GM10266 (cell line): ENCODE measurements at regions not wholly inside any gene's neighbourhood (a gene's known extent, or its start where the extent isn't known, plus 50 kb on each side); places are given as distances from the start of the nearest gene placed in this dataset.

Experiments used
- DNase-seq: peaks from one replicate; pipeline ENCODE4 v3.0.0; 2012; ENCODE audit errors: extremely low spot score
- CTCF ChIP-seq: IDR thresholded peaks from 2 replicates; pipeline ENCODE4 v1.5.1; 2012; ENCODE audit warnings: mild to moderate bottlenecking, low read depth; ENCODE audit not compliant: control insufficient read depth, insufficient read depth; ENCODE audit errors: missing control alignments

- TF ChIP-seq CTCF = no peak
- DNase-seq = no peak
Measured at GRCh38 chrX:155767051-155767875, 113.9 kb upstream of the VAMP7 start.

GRCh38 chrX:155766321-155766720 is 114.8 kb upstream of the VAMP7 start:
- TF ChIP-seq CTCF = no peak
- DNase-seq = no peak

GRCh38 chrX:155761185-155761584 is 120.0 kb upstream of the VAMP7 start:
- TF ChIP-seq CTCF = no peak
- no peak for DNase-seq

GRCh38 chrX:155757046-155757759 is 123.9 kb upstream of the VAMP7 start:
- TF ChIP-seq CTCF = no peak
- no peak for DNase-seq

GRCh38 chrX:155755706-155756337 is 125.3 kb upstream of the VAMP7 start:
- no peak for DNase-seq
- no peak for TF ChIP-seq CTCF

GRCh38 chrX:155751131-155751530 is 130.0 kb upstream of the VAMP7 start:
- no peak for DNase-seq
- TF ChIP-seq CTCF = no peak
